ENCODE measurements at regions not wholly inside any gene's neighbourhood (a gene's known extent, or its start where the extent isn't known, plus 50 kb on each side); places are given as distances from the start of the nearest gene placed in this dataset.
"Not testable (repeated sequence)": the region's sequence is repeated elsewhere in the genome, so short reads cannot be mapped to it uniquely, and the experiment has no call there.

GRCh38 chr7:68183176-68183575, 1186.5 kb downstream of the TYW1 start:
- Histone ChIP-seq H3K36me3 (no peaks in the 10 kb centered on the region), H3K4me3 (no peak overlapping the region), H3K9me3 (no peaks in the 10 kb centered on the region), H3K4me1 (no peaks in the 10 kb centered on the region), H3K27ac (no peak overlapping the region), H3K27me3 (no peaks in the 10 kb centered on the region)
- ATAC-seq (ENCODE audit: low FRiP score in 2 of 2) (peak in 1 of 2 donors; percentile 9), DNase-seq (no peak)
- WGBS, 2 donors = 80 to 93% methylated on average over 3 to 6 of the region's 6 CpGs
- TF ChIP-seq EP300 (IDR thresholded peaks at IDR 0.05) (no peak), CTCF (IDR thresholded peaks at IDR 0.05) (no peak), POLR2A (IDR thresholded peaks at IDR 0.05) (no peak), POLR2AphosphoS5 (IDR thresholded peaks at IDR 0.05) (no peak)

- H3K9me3 ChIP-seq = no peaks in the 10 kb centered on the region
- TF ChIP-seq POLR2AphosphoS5 (IDR thresholded peaks at IDR 0.05) = no peak
- no peak for TF ChIP-seq CTCF (IDR thresholded peaks at IDR 0.05)
- TF ChIP-seq POLR2A (IDR thresholded peaks at IDR 0.05) = no peak
- no peak for TF ChIP-seq EP300 (IDR thresholded peaks at IDR 0.05)
- no peaks in the 10 kb centered on the region for H3K4me1 ChIP-seq
- ATAC-seq (ENCODE audit: low FRiP score in 2 of 2) (no peak), DNase-seq (no peak)
- H3K4me3 ChIP-seq = no peak overlapping the region
- H3K36me3 ChIP-seq = no peaks in the 10 kb centered on the region
- H3K27ac ChIP-seq = no peak overlapping the region
- 51 to 67% methylated on average over 16 of the region's 16 CpGs for WGBS, 2 donors
- H3K27me3 ChIP-seq = no peaks in the 10 kb centered on the region
These were observed 1189.2 kb downstream of the TYW1 start for GRCh38 chr7:68185631-68186456.

GRCh38 chr7:68187532-68187931, 1190.9 kb downstream of the TYW1 start:
- H3K27ac ChIP-seq = no peak overlapping the region
- no peaks in the 10 kb centered on the region for H3K36me3 ChIP-seq
- H3K4me1 ChIP-seq = no peaks in the 10 kb centered on the region
- H3K9me3 ChIP-seq = no peaks in the 10 kb centered on the region
- WGBS, 2 donors = 60 to 81% methylated on average over 7 of the region's 7 CpGs
- TF ChIP-seq POLR2A (IDR thresholded peaks at IDR 0.05) (no peak), EP300 (IDR thresholded peaks at IDR 0.05) (no peak), POLR2AphosphoS5 (IDR thresholded peaks at IDR 0.05) (no peak), CTCF (IDR thresholded peaks at IDR 0.05) (no peak)
- H3K4me3 ChIP-seq = no peak overlapping the region
- H3K27me3 ChIP-seq = no peaks in the 10 kb centered on the region
- ATAC-seq (ENCODE audit: low FRiP score in 2 of 2) (no peak), DNase-seq (no peak)

- Histone ChIP-seq H3K4me3 (no peak overlapping the region), H3K9me3 (peaks cover 0 to 11% (median 0%) of the 10 kb centered on the region in 4 donors), H3K27me3 (no peaks in the 10 kb centered on the region), H3K36me3 (no peaks in the 10 kb centered on the region), H3K4me1 (no peaks in the 10 kb centered on the region), H3K27ac (no peak overlapping the region)
- no peak for ATAC-seq (ENCODE audit: low FRiP score in 2 of 2)
- 80 to 85% methylated on average over 5 of the region's 5 CpGs for WGBS, 2 donors
- no peak for DNase-seq
- no peak for TF ChIP-seq CTCF (IDR thresholded peaks at IDR 0.05)
- TF ChIP-seq EP300 (IDR thresholded peaks at IDR 0.05) = no peak
- no peak for TF ChIP-seq POLR2AphosphoS5 (IDR thresholded peaks at IDR 0.05)
- no peak for TF ChIP-seq POLR2A (IDR thresholded peaks at IDR 0.05)
These were observed 1196.3 kb downstream of the TYW1 start for GRCh38 chr7:68192941-68193340.

GRCh38 chr7:68195642-68196041, 1199.0 kb downstream of the TYW1 start:
- WGBS, 2 donors = 79 to 96% methylated on average over 2 of the region's 2 CpGs
- not testable (repeated sequence) for H3K27me3 ChIP-seq, H3K4me1 ChIP-seq

More at GRCh38 chr7:68195642-68196041, 1199.0 kb downstream of the TYW1 start:
- DNase-seq; H3K36me3 ChIP-seq; H3K27ac ChIP-seq; H3K4me3 ChIP-seq; ATAC-seq (ENCODE audit: low FRiP score in 2 of 2): not testable (repeated sequence)
- peaks cover 0 to 11% (median 0%) of the 10 kb centered on the region in 4 donors for H3K9me3 ChIP-seq
